Stimulated activated naive CD8-positive, alpha-beta T cell treated with anti-CD3 and anti-CD28 coated beads, Interleukin-15, Interleukin-2, amounts not matched to agents 100 ng/mL and 50 ng/mL, for 24 hours (primary cell): ENCODE measurements at regions not wholly inside any gene's neighbourhood (a gene's known extent, or its start where the extent isn't known, plus 50 kb on each side); places are given as distances from the start of the nearest gene placed in this dataset.

Source experiments
- H3K27ac Mint-ChIP-seq: one replicate; pipeline ENCODE4 v1.8.0; 2021; ENCODE audit warnings: mild to moderate bottlenecking, mixed read lengths
- H3K27me3 Mint-ChIP-seq: one replicate; pipeline ENCODE4 v1.8.0; 2021; ENCODE audit warnings: mixed read lengths
- H3K36me3 Mint-ChIP-seq: one replicate; pipeline ENCODE4 v1.8.0; 2021; ENCODE audit warnings: low read depth, mixed read lengths
- H3K4me1 Mint-ChIP-seq: one replicate; pipeline ENCODE4 v1.8.0; 2021; ENCODE audit warnings: low read depth, mixed read lengths
- H3K4me3 Mint-ChIP-seq: one replicate; pipeline ENCODE4 v1.8.0; 2021; ENCODE audit warnings: mild to moderate bottlenecking, mixed read lengths
- H3K9me3 Mint-ChIP-seq: one replicate; pipeline ENCODE4 v1.8.0; 2021; ENCODE audit warnings: mixed read lengths

- no peak overlapping the region for H3K4me3 Mint-ChIP-seq
- H3K36me3 Mint-ChIP-seq, result no peaks in the 10 kb centered on the region
These were observed 249.4 kb downstream of the EPHA4 start for GRCh38 chr2:221322741-221323140.

GRCh38 chr2:221323513-221323912 lies 248.6 kb downstream of the EPHA4 start:
- H3K9me3 Mint-ChIP-seq, result no peaks in the 10 kb centered on the region
- no peak overlapping the region for H3K27ac Mint-ChIP-seq
- H3K4me1 Mint-ChIP-seq, result no peaks in the 10 kb centered on the region
- no peaks in the 10 kb centered on the region for H3K36me3 Mint-ChIP-seq
- H3K4me3 Mint-ChIP-seq, result no peak overlapping the region
- H3K27me3 Mint-ChIP-seq, result peaks cover 11% of the 10 kb centered on the region

More at GRCh38 chr2:221322741-221323140, 249.4 kb downstream of the EPHA4 start:
- Mint-ChIP-seq H3K9me3 (no peaks in the 10 kb centered on the region), H3K27ac (no peak overlapping the region), H3K27me3 (peaks cover 16% of the 10 kb centered on the region), H3K4me1 (no peaks in the 10 kb centered on the region)

- no peaks in the 10 kb centered on the region for H3K36me3 Mint-ChIP-seq
- no peaks in the 10 kb centered on the region for H3K4me1 Mint-ChIP-seq
- no peak overlapping the region for H3K4me3 Mint-ChIP-seq
- no peak overlapping the region for H3K27ac Mint-ChIP-seq
- no peaks in the 10 kb centered on the region for H3K27me3 Mint-ChIP-seq
- no peaks in the 10 kb centered on the region for H3K9me3 Mint-ChIP-seq
These were observed 241.7 kb downstream of the EPHA4 start for GRCh38 chr2:221330436-221330835.

GRCh38 chr2:221334481-221335218 lies 237.5 kb downstream of the EPHA4 start:
- H3K27ac Mint-ChIP-seq, result no peak overlapping the region
- H3K4me3 Mint-ChIP-seq, result no peak overlapping the region
- H3K36me3 Mint-ChIP-seq, result no peaks in the 10 kb centered on the region
- peaks cover 1% of the 10 kb centered on the region for H3K27me3 Mint-ChIP-seq
- H3K9me3 Mint-ChIP-seq, result no peaks in the 10 kb centered on the region
- H3K4me1 Mint-ChIP-seq, result no peaks in the 10 kb centered on the region

GRCh38 chr2:221335219-221335752 lies 236.8 kb downstream of the EPHA4 start:
- no peak overlapping the region for H3K4me3 Mint-ChIP-seq
- no peak overlapping the region for H3K27ac Mint-ChIP-seq
- no peaks in the 10 kb centered on the region for H3K9me3 Mint-ChIP-seq
- H3K36me3 Mint-ChIP-seq, result no peaks in the 10 kb centered on the region
- H3K4me1 Mint-ChIP-seq, result no peaks in the 10 kb centered on the region
- peaks cover 5% of the 10 kb centered on the region for H3K27me3 Mint-ChIP-seq

- Mint-ChIP-seq H3K36me3 (no peaks in the 10 kb centered on the region), H3K4me3 (no peak overlapping the region), H3K4me1 (no peaks in the 10 kb centered on the region)
These were observed 235.1 kb downstream of the EPHA4 start for GRCh38 chr2:221336967-221337366.

GRCh38 chr2:221337957-221338685 lies 234.0 kb downstream of the EPHA4 start:
- H3K27ac Mint-ChIP-seq, result no peak overlapping the region
- no peaks in the 10 kb centered on the region for H3K4me1 Mint-ChIP-seq
- no peaks in the 10 kb centered on the region for H3K9me3 Mint-ChIP-seq
- H3K27me3 Mint-ChIP-seq, result peaks cover 5% of the 10 kb centered on the region
- H3K4me3 Mint-ChIP-seq, result no peak overlapping the region
- no peaks in the 10 kb centered on the region for H3K36me3 Mint-ChIP-seq

More at GRCh38 chr2:221336967-221337366, 235.1 kb downstream of the EPHA4 start:
- Mint-ChIP-seq H3K27me3 (peaks cover 5% of the 10 kb centered on the region), H3K27ac (no peak overlapping the region), H3K9me3 (no peaks in the 10 kb centered on the region)

- no peak overlapping the region for H3K27ac Mint-ChIP-seq
- H3K36me3 Mint-ChIP-seq, result no peaks in the 10 kb centered on the region
- H3K4me1 Mint-ChIP-seq, result no peaks in the 10 kb centered on the region
- H3K4me3 Mint-ChIP-seq, result no peak overlapping the region
- H3K27me3 Mint-ChIP-seq, result peaks cover 5% of the 10 kb centered on the region
- H3K9me3 Mint-ChIP-seq, result no peaks in the 10 kb centered on the region
These were observed 229.7 kb downstream of the EPHA4 start for GRCh38 chr2:221342388-221342787.

GRCh38 chr2:221343524-221343923 lies 228.6 kb downstream of the EPHA4 start:
- H3K4me1 Mint-ChIP-seq, result no peaks in the 10 kb centered on the region

GRCh38 chr2:221345516-221345915 lies 226.6 kb downstream of the EPHA4 start:
- no peaks in the 10 kb centered on the region for H3K4me1 Mint-ChIP-seq
- no peak overlapping the region for H3K27ac Mint-ChIP-seq
- no peak overlapping the region for H3K4me3 Mint-ChIP-seq
- H3K9me3 Mint-ChIP-seq, result no peaks in the 10 kb centered on the region
- peaks cover 3% of the 10 kb centered on the region for H3K27me3 Mint-ChIP-seq
- H3K36me3 Mint-ChIP-seq, result no peaks in the 10 kb centered on the region

More at GRCh38 chr2:221343524-221343923, 228.6 kb downstream of the EPHA4 start:
- H3K36me3 Mint-ChIP-seq, result no peaks in the 10 kb centered on the region
- no peak overlapping the region for H3K27ac Mint-ChIP-seq
- H3K4me3 Mint-ChIP-seq, result no peak overlapping the region
- peaks cover 5% of the 10 kb centered on the region for H3K27me3 Mint-ChIP-seq
- no peaks in the 10 kb centered on the region for H3K9me3 Mint-ChIP-seq

GRCh38 chr2:221346411-221346810 lies 225.7 kb downstream of the EPHA4 start:
- no peak overlapping the region for H3K4me3 Mint-ChIP-seq
- no peaks in the 10 kb centered on the region for H3K4me1 Mint-ChIP-seq
- no peak overlapping the region for H3K27ac Mint-ChIP-seq
- H3K27me3 Mint-ChIP-seq, result peaks cover 3% of the 10 kb centered on the region
- H3K9me3 Mint-ChIP-seq, result no peaks in the 10 kb centered on the region
- H3K36me3 Mint-ChIP-seq, result no peaks in the 10 kb centered on the region

GRCh38 chr2:221347471-221347870 lies 224.6 kb downstream of the EPHA4 start:
- no peak overlapping the region for H3K4me3 Mint-ChIP-seq

GRCh38 chr2:221350616-221351015 lies 221.5 kb downstream of the EPHA4 start:
- H3K4me1 Mint-ChIP-seq, result no peaks in the 10 kb centered on the region
- peaks cover 8% of the 10 kb centered on the region for H3K27me3 Mint-ChIP-seq
- H3K36me3 Mint-ChIP-seq, result no peaks in the 10 kb centered on the region
- H3K27ac Mint-ChIP-seq, result no peak overlapping the region
- H3K4me3 Mint-ChIP-seq, result no peak overlapping the region
- no peaks in the 10 kb centered on the region for H3K9me3 Mint-ChIP-seq

More at GRCh38 chr2:221347471-221347870, 224.6 kb downstream of the EPHA4 start:
- Mint-ChIP-seq H3K27me3 (peaks cover 5% of the 10 kb centered on the region), H3K4me1 (no peaks in the 10 kb centered on the region), H3K27ac (no peak overlapping the region), H3K9me3 (no peaks in the 10 kb centered on the region), H3K36me3 (no peaks in the 10 kb centered on the region)

- H3K27me3 Mint-ChIP-seq, result peaks cover 11% of the 10 kb centered on the region
- H3K9me3 Mint-ChIP-seq, result no peaks in the 10 kb centered on the region
- no peak overlapping the region for H3K27ac Mint-ChIP-seq
These were observed 218.9 kb downstream of the EPHA4 start for GRCh38 chr2:221353201-221353600.

GRCh38 chr2:221360312-221360711 lies 211.8 kb downstream of the EPHA4 start:
- Mint-ChIP-seq H3K36me3 (no peaks in the 10 kb centered on the region), H3K9me3 (no peaks in the 10 kb centered on the region), H3K27me3 (peaks cover 3% of the 10 kb centered on the region), H3K27ac (no peak overlapping the region), H3K4me3 (no peak overlapping the region), H3K4me1 (no peaks in the 10 kb centered on the region)

More at GRCh38 chr2:221353201-221353600, 218.9 kb downstream of the EPHA4 start:
- H3K4me1 Mint-ChIP-seq, result no peaks in the 10 kb centered on the region
- H3K4me3 Mint-ChIP-seq, result no peak overlapping the region
- H3K36me3 Mint-ChIP-seq, result no peaks in the 10 kb centered on the region
